ENCODE measurements at regions not wholly inside any gene's neighbourhood (a gene's known extent, or its start where the extent isn't known, plus 50 kb on each side); places are given as distances from the start of the nearest gene placed in this dataset.

DNA sequence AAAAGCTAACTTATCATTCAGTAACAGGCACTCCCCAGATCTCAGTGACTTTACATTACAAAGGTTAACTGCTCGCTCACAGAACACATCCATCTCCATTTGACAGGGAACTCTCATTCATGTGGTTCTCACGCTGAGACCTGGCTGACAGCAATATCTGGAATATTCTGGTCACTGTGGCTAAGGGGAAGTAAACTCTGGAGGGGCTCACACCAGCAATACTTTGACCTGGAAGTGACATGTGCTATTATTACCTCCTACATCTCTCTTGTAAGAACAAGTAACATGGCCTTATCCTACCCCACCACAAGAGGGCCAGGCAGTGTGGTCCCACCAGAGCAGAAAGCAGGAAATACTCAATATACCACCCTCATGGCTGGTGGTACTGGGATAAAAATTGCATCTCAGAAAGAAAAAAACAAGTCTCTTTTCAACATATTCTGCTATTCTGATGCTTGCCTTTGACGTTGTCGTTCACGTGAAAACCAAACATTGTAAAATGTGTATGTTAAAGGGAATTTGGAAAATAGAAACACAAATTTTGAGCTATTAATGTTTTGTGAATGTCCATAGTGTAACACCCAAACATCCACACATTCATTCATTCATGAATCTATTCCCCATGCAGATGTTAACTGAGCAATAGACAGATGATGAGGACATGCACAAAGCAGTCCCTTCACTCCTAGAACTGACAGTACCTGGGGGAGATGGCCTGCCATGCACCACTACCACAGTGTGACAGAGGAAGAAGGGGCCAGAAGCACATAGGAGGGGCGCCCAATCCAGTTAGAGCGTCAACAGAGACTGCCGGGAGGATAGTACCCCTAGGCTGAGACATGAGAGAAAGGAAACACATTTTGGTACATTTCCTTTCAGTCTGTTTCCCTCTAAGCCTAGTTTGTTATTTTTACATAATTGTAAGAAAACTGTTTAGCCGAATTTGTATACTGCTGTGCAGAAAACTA, 166.0 kb upstream of the SP4 start (continued):
- TF ChIP-seq BCLAF1 (IDR thresholded peaks at IDR 0.05) (no peak), IKZF2 (IDR thresholded peaks at IDR 0.05) (peak in 1 of 2 experiments; percentile 46; a peak in 1 of 4 replicates), FOXK2 (IDR thresholded peaks at IDR 0.05) (no peak), IRF3 (IDR thresholded peaks at IDR 0.05) (no peak), SREBF1 (IDR thresholded peaks at IDR 0.05; ENCODE audit: low read length) (no peak), BACH1 (IDR thresholded peaks at IDR 0.05; ENCODE audit: borderline replicate concordance) (no peak), ZZZ3 (IDR thresholded peaks at IDR 0.05; ENCODE audit: control insufficient read depth, insufficient read length, low read depth) (no peak), CHD4 (IDR thresholded peaks at IDR 0.05) (no peak), LARP7 (IDR thresholded peaks at IDR 0.05) (no peak), ZNF384 (IDR thresholded peaks at IDR 0.05; ENCODE audit: borderline replicate concordance, low read depth, low read length) (no peak), RAD21 (IDR thresholded peaks at IDR 0.05; ENCODE audit: insufficient read depth, low read depth, low read length) (peak; percentile 83), SP1 (IDR thresholded peaks at IDR 0.05; ENCODE audit: low read depth, low read length) (no peak), RUNX3 (IDR thresholded peaks at IDR 0.05; ENCODE audit: low read length) (peak; percentile 69), ATF2 (IDR thresholded peaks at IDR 0.05; ENCODE audit: low read length) (no peak), SMC3 (IDR thresholded peaks at IDR 0.05; ENCODE audit: borderline replicate concordance, low read length) (peak; percentile 85), ZBTB40 (IDR thresholded peaks at IDR 0.05; ENCODE audit: borderline replicate concordance) (no peak)
